HepG2 (cell line): ENCODE measurements at regions not wholly inside any gene's neighbourhood (a gene's known extent, or its start where the extent isn't known, plus 50 kb on each side); places are given as distances from the start of the nearest gene placed in this dataset.

Experiments used
- ETS1 ChIP-seq: sonication (generic); formaldehyde crosslinking; IDR thresholded peaks from 2 replicates; pipeline ENCODE4 v1.4.0; 2020; ENCODE audit warnings: missing genetic modification reagents
- FOXM1 ChIP-seq: sonication (generic); formaldehyde crosslinking; IDR thresholded peaks from 2 replicates; pipeline ENCODE4 v1.5.0; 2020; ENCODE audit warnings: missing genetic modification reagents
- ZNF331 ChIP-seq: sonication (generic); formaldehyde crosslinking; IDR thresholded peaks from 2 replicates; pipeline ENCODE4 v1.4.0; 2020; ENCODE audit warnings: missing genetic modification reagents
- ZNF558 ChIP-seq: sonication (generic); formaldehyde crosslinking; IDR thresholded peaks from 2 replicates; pipeline ENCODE4 v1.9.0; 2022; ENCODE audit warnings: mild to moderate bottlenecking, missing genetic modification reagents, borderline replicate concordance
- ZNF792 ChIP-seq: IDR thresholded peaks from 2 replicates; pipeline ENCODE4 v1.6.1; 2016

- TF ChIP-seq ETS1 (CRISPR knock-in tag) (no peak), ZNF792 (CRISPR knock-in tag) (no peak), FOXM1 (CRISPR knock-in tag) (no peak), ZNF558 (no peak), ZNF331 (CRISPR knock-in tag) (no peak)
These were observed 58.5 kb downstream of the PSMG1 start for GRCh38 chr21:39124681-39125251.
